ENCODE measurements at regions not wholly inside any gene's neighbourhood (a gene's known extent, or its start where the extent isn't known, plus 50 kb on each side); places are given as distances from the start of the nearest gene placed in this dataset.
"Not testable (repeated sequence)": the region's sequence is repeated elsewhere in the genome, so short reads cannot be mapped to it uniquely, and the experiment has no call there.

- ATAC-seq: no peak
- H3K4me1 Mint-ChIP-seq: no peaks in the 10 kb centered on the region
- ChIA-PET POLR2A (no interaction called here), CTCF (no interaction called here)
- no peaks in the 10 kb centered on the region for H3K36me3 Mint-ChIP-seq
- no peak overlapping the region for H3K27ac Mint-ChIP-seq
- no peak for DNase-seq
- no peaks in the 10 kb centered on the region for H3K36me3 ChIP-seq (ENCODE audit: control insufficient read depth in 2 of 3, insufficient read depth in 3 of 3, low read length in 3 of 3)
- H3K4me3 ChIP-seq (ENCODE audit: low read length): no peak overlapping the region
- H3K4me1 ChIP-seq (ENCODE audit: control insufficient read depth in 2 of 2, insufficient read depth in 2 of 2, low read length in 2 of 2): no peaks in the 10 kb centered on the region
- peaks cover 0 to 4% (median 0%) of the 10 kb centered on the region in 3 experiments for H3K9me3 ChIP-seq (ENCODE audit: control insufficient read depth in 2 of 3, low read length in 3 of 3)
- H3K27ac ChIP-seq (ENCODE audit: low read depth, low read length): no peak overlapping the region
- peaks cover 0 to 22% (median 5%) of the 10 kb centered on the region in 11 donors for H3K9me3 Mint-ChIP-seq
- intact Hi-C loops (cut with micrococcal nuclease): no loop called here
- H3K27me3 Mint-ChIP-seq: no peaks in the 10 kb centered on the region
- no peak overlapping the region for H3K4me3 Mint-ChIP-seq
- H3K27me3 ChIP-seq (ENCODE audit: control insufficient read depth in 2 of 2, insufficient read depth in 2 of 2, low read length in 2 of 2): no peaks in the 10 kb centered on the region
Observed at GRCh38 chr5:167096816-167097215, 1194.6 kb upstream of the WWC1 start.

- intact Hi-C loops (cut with micrococcal nuclease): no loop called here
- ChIA-PET CTCF (no interaction called here), POLR2A (no interaction called here)
- Mint-ChIP-seq H3K27me3 (no peaks in the 10 kb centered on the region), H3K27ac (no peak overlapping the region), H3K36me3 (no peaks in the 10 kb centered on the region), H3K4me1 (no peaks in the 10 kb centered on the region), H3K4me3 (no peak overlapping the region), H3K9me3 (peaks cover 3 to 35% (median 10%) of the 10 kb centered on the region in 11 donors)
- ATAC-seq: no peak
- no peaks in the 10 kb centered on the region for H3K36me3 ChIP-seq (ENCODE audit: control insufficient read depth in 2 of 3, insufficient read depth in 3 of 3, low read length in 3 of 3)
- no peak for DNase-seq
- peaks cover 0 to 4% (median 0%) of the 10 kb centered on the region in 3 experiments for H3K9me3 ChIP-seq (ENCODE audit: control insufficient read depth in 2 of 3, low read length in 3 of 3)
- no peaks in the 10 kb centered on the region for H3K27me3 ChIP-seq (ENCODE audit: control insufficient read depth in 2 of 2, insufficient read depth in 2 of 2, low read length in 2 of 2)
- no peak overlapping the region for H3K4me3 ChIP-seq (ENCODE audit: low read length)
- H3K4me1 ChIP-seq (ENCODE audit: control insufficient read depth in 2 of 2, insufficient read depth in 2 of 2, low read length in 2 of 2): no peaks in the 10 kb centered on the region
- H3K27ac ChIP-seq (ENCODE audit: low read depth, low read length): no peak overlapping the region
Observed at GRCh38 chr5:167104351-167104750, 1187.1 kb upstream of the WWC1 start.

- Mint-ChIP-seq H3K27ac (no peak overlapping the region), H3K4me1 (no peaks in the 10 kb centered on the region), H3K36me3 (no peaks in the 10 kb centered on the region), H3K27me3 (no peaks in the 10 kb centered on the region), H3K4me3 (no peak overlapping the region), H3K9me3 (peaks cover 3 to 35% (median 10%) of the 10 kb centered on the region in 11 donors)
- ATAC-seq (no peak), DNase-seq (no peak)
- ChIA-PET POLR2A (no interaction called here), CTCF (no interaction called here)
- Histone ChIP-seq H3K27me3 (ENCODE audit: control insufficient read depth in 2 of 2, insufficient read depth in 2 of 2, low read length in 2 of 2) (no peaks in the 10 kb centered on the region), H3K27ac (ENCODE audit: low read depth, low read length) (no peak overlapping the region), H3K9me3 (ENCODE audit: control insufficient read depth in 2 of 3, low read length in 3 of 3) (peaks cover 0 to 4% (median 0%) of the 10 kb centered on the region in 3 experiments), H3K4me3 (ENCODE audit: low read length) (no peak overlapping the region), H3K4me1 (ENCODE audit: control insufficient read depth in 2 of 2, insufficient read depth in 2 of 2, low read length in 2 of 2) (no peaks in the 10 kb centered on the region), H3K36me3 (ENCODE audit: control insufficient read depth in 2 of 3, insufficient read depth in 3 of 3, low read length in 3 of 3) (no peaks in the 10 kb centered on the region)
- intact Hi-C loops (cut with micrococcal nuclease): no loop called here
Observed at GRCh38 chr5:167105941-167106340, 1185.5 kb upstream of the WWC1 start.

GRCh38 chr5:167107684-167108083 lies 1183.8 kb upstream of the WWC1 start:
- H3K9me3 ChIP-seq (ENCODE audit: control insufficient read depth in 2 of 3, low read length in 3 of 3): no peaks in the 10 kb centered on the region
- no peak overlapping the region for H3K4me3 ChIP-seq (ENCODE audit: low read length)
- ATAC-seq (no peak), DNase-seq (no peak)
- Mint-ChIP-seq H3K36me3 (no peaks in the 10 kb centered on the region), H3K4me1 (no peaks in the 10 kb centered on the region), H3K27ac (no peak overlapping the region), H3K9me3 (peaks cover 3 to 31% (median 10%) of the 10 kb centered on the region in 11 donors), H3K4me3 (no peak overlapping the region), H3K27me3 (no peaks in the 10 kb centered on the region)
- ChIA-PET POLR2A (no interaction called here), CTCF (no interaction called here)
- H3K27ac ChIP-seq (ENCODE audit: low read depth, low read length): no peak overlapping the region
- no peaks in the 10 kb centered on the region for H3K4me1 ChIP-seq (ENCODE audit: control insufficient read depth in 2 of 2, insufficient read depth in 2 of 2, low read length in 2 of 2)
- no peaks in the 10 kb centered on the region for H3K36me3 ChIP-seq (ENCODE audit: control insufficient read depth in 2 of 3, insufficient read depth in 3 of 3, low read length in 3 of 3)
- H3K27me3 ChIP-seq (ENCODE audit: control insufficient read depth in 2 of 2, insufficient read depth in 2 of 2, low read length in 2 of 2): no peaks in the 10 kb centered on the region
- intact Hi-C loops (cut with micrococcal nuclease): no loop called here

GRCh38 chr5:167108266-167108665 lies 1183.2 kb upstream of the WWC1 start:
- H3K27ac Mint-ChIP-seq; H3K4me1 ChIP-seq (ENCODE audit: control insufficient read depth in 2 of 2, insufficient read depth in 2 of 2, low read length in 2 of 2); H3K36me3 Mint-ChIP-seq; H3K27me3 Mint-ChIP-seq; H3K36me3 ChIP-seq (ENCODE audit: control insufficient read depth in 2 of 3, insufficient read depth in 3 of 3, low read length in 3 of 3); H3K9me3 ChIP-seq (ENCODE audit: control insufficient read depth in 2 of 3, low read length in 3 of 3); H3K4me3 Mint-ChIP-seq; intact Hi-C loops (cut with micrococcal nuclease); H3K27ac ChIP-seq (ENCODE audit: low read depth, low read length); H3K27me3 ChIP-seq (ENCODE audit: control insufficient read depth in 2 of 2, insufficient read depth in 2 of 2, low read length in 2 of 2); POLR2A ChIA-PET; ATAC-seq; H3K4me3 ChIP-seq (ENCODE audit: low read length); DNase-seq; H3K4me1 Mint-ChIP-seq: not testable (repeated sequence)
- CTCF ChIA-PET: interaction anchor here (1.0 kb wide), 1 partner anchor 19 kb away, joined by 3 read pairs; no protein-coding TSS in a partner anchor
- peaks cover 3 to 36% (median 12%) of the 10 kb centered on the region in 11 donors for H3K9me3 Mint-ChIP-seq

GRCh38 chr5:167112556-167112955 lies 1178.9 kb upstream of the WWC1 start:
- ATAC-seq: no peak
- CTCF ChIA-PET: no interaction called here

GRCh38 chr5:167122267-167122666 lies 1169.2 kb upstream of the WWC1 start:
- no peak overlapping the region for H3K27ac ChIP-seq (ENCODE audit: low read depth, low read length)
- no peaks in the 10 kb centered on the region for H3K27me3 ChIP-seq (ENCODE audit: control insufficient read depth in 2 of 2, insufficient read depth in 2 of 2, low read length in 2 of 2)
- no peaks in the 10 kb centered on the region for H3K4me1 ChIP-seq (ENCODE audit: control insufficient read depth in 2 of 2, insufficient read depth in 2 of 2, low read length in 2 of 2)
- Mint-ChIP-seq H3K4me1 (no peaks in the 10 kb centered on the region), H3K36me3 (no peaks in the 10 kb centered on the region), H3K27me3 (no peaks in the 10 kb centered on the region), H3K4me3 (no peak overlapping the region), H3K27ac (no peak overlapping the region), H3K9me3 (peaks cover 0 to 21% (median 4%) of the 10 kb centered on the region in 11 donors)
- CTCF ChIA-PET: no interaction called here
- H3K36me3 ChIP-seq (ENCODE audit: control insufficient read depth in 2 of 3, insufficient read depth in 3 of 3, low read length in 3 of 3): no peaks in the 10 kb centered on the region
- intact Hi-C loops (cut with micrococcal nuclease): no loop called here
- ATAC-seq (no peak), DNase-seq (no peak)
- no peaks in the 10 kb centered on the region for H3K9me3 ChIP-seq (ENCODE audit: control insufficient read depth in 2 of 3, low read length in 3 of 3)
- POLR2A ChIA-PET: no interaction called here
- H3K4me3 ChIP-seq (ENCODE audit: low read length): no peak overlapping the region

More at GRCh38 chr5:167112556-167112955, 1178.9 kb upstream of the WWC1 start:
- Mint-ChIP-seq H3K27me3 (no peaks in the 10 kb centered on the region), H3K36me3 (no peaks in the 10 kb centered on the region), H3K27ac (no peak overlapping the region), H3K4me3 (no peak overlapping the region), H3K4me1 (no peaks in the 10 kb centered on the region), H3K9me3 (peaks cover 0 to 27% (median 6%) of the 10 kb centered on the region in 11 donors)
- no peaks in the 10 kb centered on the region for H3K27me3 ChIP-seq (ENCODE audit: control insufficient read depth in 2 of 2, insufficient read depth in 2 of 2, low read length in 2 of 2)
- POLR2A ChIA-PET: no interaction called here
- intact Hi-C loops (cut with micrococcal nuclease): no loop called here
- H3K36me3 ChIP-seq (ENCODE audit: control insufficient read depth in 2 of 3, insufficient read depth in 3 of 3, low read length in 3 of 3): no peaks in the 10 kb centered on the region
- H3K4me3 ChIP-seq (ENCODE audit: low read length): no peak overlapping the region
- DNase-seq: no peak
- H3K9me3 ChIP-seq (ENCODE audit: control insufficient read depth in 2 of 3, low read length in 3 of 3): no peaks in the 10 kb centered on the region
- H3K27ac ChIP-seq (ENCODE audit: low read depth, low read length): no peak overlapping the region
- H3K4me1 ChIP-seq (ENCODE audit: control insufficient read depth in 2 of 2, insufficient read depth in 2 of 2, low read length in 2 of 2): no peaks in the 10 kb centered on the region

Measured in naive thymus-derived CD4-positive, alpha-beta T cell (primary cell).